ENCODE measurements at regions not wholly inside any gene's neighbourhood (a gene's known extent, or its start where the extent isn't known, plus 50 kb on each side); places are given as distances from the start of the nearest gene placed in this dataset.
"Not testable (repeated sequence)": the region's sequence is repeated elsewhere in the genome, so short reads cannot be mapped to it uniquely, and the experiment has no call there.

- Histone ChIP-seq H3K4me3 (ENCODE audit: low read depth in 1 of 2, low read length in 2 of 2) (no peak overlapping the region), H3K27ac (ENCODE audit: low read depth, low read length) (no peak overlapping the region), H3K9me3 (ENCODE audit: low read length) (no peaks in the 10 kb centered on the region), H3K9ac (ENCODE audit: low read length) (no peak overlapping the region), H3K27me3 (ENCODE audit: control insufficient read depth in 1 of 2, insufficient read depth in 2 of 2, low read length in 2 of 2) (no peaks in the 10 kb centered on the region), H3K36me3 (ENCODE audit: insufficient read depth, low read length) (no peaks in the 10 kb centered on the region), H3K4me1 (ENCODE audit: insufficient read depth, low read length) (no peaks in the 10 kb centered on the region)
Measured at GRCh38 chr9:18269561-18269960, 204.4 kb upstream of the ADAMTSL1 start.

- H3K4me1 ChIP-seq (ENCODE audit: insufficient read depth, low read length) = no peaks in the 10 kb centered on the region
- no peaks in the 10 kb centered on the region for H3K36me3 ChIP-seq (ENCODE audit: insufficient read depth, low read length)
- H3K9me3 ChIP-seq (ENCODE audit: low read length) = no peaks in the 10 kb centered on the region
- H3K27ac ChIP-seq (ENCODE audit: low read depth, low read length) = no peak overlapping the region
- H3K4me3 ChIP-seq (ENCODE audit: low read depth in 1 of 2, low read length in 2 of 2) = no peak overlapping the region
- no peak overlapping the region for H3K9ac ChIP-seq (ENCODE audit: low read length)
- H3K27me3 ChIP-seq (ENCODE audit: control insufficient read depth in 1 of 2, insufficient read depth in 2 of 2, low read length in 2 of 2) = no peaks in the 10 kb centered on the region
Measured at GRCh38 chr9:18274693-18275092, 199.3 kb upstream of the ADAMTSL1 start.

DNA sequence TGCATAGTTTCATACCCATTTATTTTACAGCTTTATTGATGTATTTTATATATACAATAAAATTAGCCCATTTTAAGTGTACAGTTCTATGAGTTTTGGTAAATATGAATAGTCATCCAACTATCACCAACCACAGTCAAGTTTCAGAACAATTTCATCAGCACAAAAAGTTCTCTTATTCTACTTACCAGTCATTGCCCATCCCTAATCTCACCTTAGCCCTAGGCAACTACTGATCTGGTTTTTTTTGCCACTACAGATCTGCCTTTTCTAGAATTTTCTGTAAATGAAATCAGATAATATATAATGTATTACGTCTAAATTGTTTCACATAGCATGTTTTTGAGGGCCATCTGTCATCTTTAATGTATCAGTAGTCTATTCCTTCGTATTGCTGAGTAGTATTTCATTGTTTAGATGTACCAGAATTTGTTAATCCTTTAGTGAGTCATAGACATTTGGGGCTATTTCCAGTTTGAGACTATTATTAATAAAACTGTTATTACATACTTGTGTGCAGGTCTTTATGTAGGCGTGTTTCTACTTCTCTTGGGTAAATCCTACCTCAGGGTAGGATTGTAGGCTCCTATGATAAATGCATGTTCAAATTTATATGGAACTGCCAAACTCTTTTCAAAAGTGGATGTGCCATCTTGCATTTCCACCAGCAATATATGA, 198.5 kb upstream of the ADAMTSL1 start:
- Histone ChIP-seq H3K9me3 (ENCODE audit: low read length) (no peaks in the 10 kb centered on the region), H3K27ac (ENCODE audit: low read depth, low read length) (no peak overlapping the region), H3K9ac (ENCODE audit: low read length) (no peak overlapping the region), H3K4me1 (ENCODE audit: insufficient read depth, low read length) (no peaks in the 10 kb centered on the region), H3K4me3 (ENCODE audit: low read depth in 1 of 2, low read length in 2 of 2) (no peak overlapping the region), H3K27me3 (ENCODE audit: control insufficient read depth in 1 of 2, insufficient read depth in 2 of 2, low read length in 2 of 2) (no peaks in the 10 kb centered on the region), H3K36me3 (ENCODE audit: insufficient read depth, low read length) (no peaks in the 10 kb centered on the region)

GRCh38 chr9:18281291-18281690, 192.7 kb upstream of the ADAMTSL1 start:
- Histone ChIP-seq H3K4me1 (ENCODE audit: insufficient read depth, low read length) (no peaks in the 10 kb centered on the region), H3K9ac (ENCODE audit: low read length) (no peak overlapping the region), H3K9me3 (ENCODE audit: low read length) (no peaks in the 10 kb centered on the region), H3K27me3 (ENCODE audit: control insufficient read depth in 1 of 2, insufficient read depth in 2 of 2, low read length in 2 of 2) (no peaks in the 10 kb centered on the region), H3K27ac (ENCODE audit: low read depth, low read length) (no peak overlapping the region), H3K4me3 (ENCODE audit: low read depth in 1 of 2, low read length in 2 of 2) (no peak overlapping the region), H3K36me3 (ENCODE audit: insufficient read depth, low read length) (no peaks in the 10 kb centered on the region)

DNA sequence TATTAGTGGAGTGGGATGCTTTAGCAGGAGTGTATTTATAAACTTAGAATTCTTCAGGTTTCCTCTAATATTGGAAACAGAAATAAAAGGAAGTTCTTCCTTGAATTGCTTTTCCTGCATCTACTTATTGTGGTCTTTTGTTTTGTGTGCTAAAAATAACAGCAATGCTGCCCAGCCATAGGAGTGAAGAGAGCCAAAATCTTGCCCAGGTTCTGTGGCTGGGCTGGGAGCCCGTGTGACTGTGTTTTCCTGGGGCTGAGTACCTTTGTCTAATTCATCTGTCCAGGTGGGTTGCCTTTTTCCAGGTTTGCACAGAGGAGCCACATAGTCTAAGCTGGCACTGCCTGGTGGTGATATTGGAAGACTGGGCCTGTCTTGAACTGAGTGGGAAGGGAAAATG, 179.7 kb upstream of the ADAMTSL1 start:
- H3K36me3 ChIP-seq (ENCODE audit: insufficient read depth, low read length) = no peaks in the 10 kb centered on the region
- no peak overlapping the region for H3K4me3 ChIP-seq (ENCODE audit: low read depth in 1 of 2, low read length in 2 of 2)
- H3K9me3 ChIP-seq (ENCODE audit: low read length) = no peaks in the 10 kb centered on the region
- no peak overlapping the region for H3K27ac ChIP-seq (ENCODE audit: low read depth, low read length)
- H3K9ac ChIP-seq (ENCODE audit: low read length) = no peak overlapping the region
- H3K27me3 ChIP-seq (ENCODE audit: control insufficient read depth in 1 of 2, insufficient read depth in 2 of 2, low read length in 2 of 2) = no peaks in the 10 kb centered on the region
- H3K4me1 ChIP-seq (ENCODE audit: insufficient read depth, low read length) = no peaks in the 10 kb centered on the region

DNA sequence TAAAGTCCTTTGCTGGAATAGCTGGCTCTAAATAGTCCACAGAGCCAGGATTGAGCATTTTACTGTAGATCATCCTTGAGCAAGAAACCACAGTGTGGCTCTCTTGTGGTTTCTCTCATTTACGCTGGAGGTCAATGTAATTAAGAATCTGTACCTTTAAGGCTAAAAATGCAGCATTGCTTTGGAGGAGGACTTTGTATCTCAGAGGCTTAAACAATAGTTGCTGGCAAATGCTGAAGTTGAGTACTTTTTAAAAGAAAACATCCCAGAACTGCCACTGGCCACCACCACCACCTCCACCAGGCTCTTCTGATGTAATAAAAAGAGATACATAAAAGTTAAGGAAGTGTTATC, 177.3 kb upstream of the ADAMTSL1 start:
- no peak overlapping the region for H3K4me3 ChIP-seq (ENCODE audit: low read depth in 1 of 2, low read length in 2 of 2)
- no peaks in the 10 kb centered on the region for H3K4me1 ChIP-seq (ENCODE audit: insufficient read depth, low read length)
- H3K27me3 ChIP-seq (ENCODE audit: control insufficient read depth in 1 of 2, insufficient read depth in 2 of 2, low read length in 2 of 2) = no peaks in the 10 kb centered on the region
- H3K9me3 ChIP-seq (ENCODE audit: low read length) = no peaks in the 10 kb centered on the region
- H3K9ac ChIP-seq (ENCODE audit: low read length) = no peak overlapping the region
- no peak overlapping the region for H3K27ac ChIP-seq (ENCODE audit: low read depth, low read length)
- H3K36me3 ChIP-seq (ENCODE audit: insufficient read depth, low read length) = no peaks in the 10 kb centered on the region

GRCh38 chr9:18297056-18297841, 176.7 kb upstream of the ADAMTSL1 start:
- Histone ChIP-seq H3K9me3 (ENCODE audit: low read length) (no peaks in the 10 kb centered on the region), H3K9ac (ENCODE audit: low read length) (no peak overlapping the region), H3K27me3 (ENCODE audit: control insufficient read depth in 1 of 2, insufficient read depth in 2 of 2, low read length in 2 of 2) (no peaks in the 10 kb centered on the region), H3K4me3 (ENCODE audit: low read depth in 1 of 2, low read length in 2 of 2) (no peak overlapping the region), H3K36me3 (ENCODE audit: insufficient read depth, low read length) (no peaks in the 10 kb centered on the region), H3K27ac (ENCODE audit: low read depth, low read length) (no peak overlapping the region), H3K4me1 (ENCODE audit: insufficient read depth, low read length) (no peaks in the 10 kb centered on the region)

DNA sequence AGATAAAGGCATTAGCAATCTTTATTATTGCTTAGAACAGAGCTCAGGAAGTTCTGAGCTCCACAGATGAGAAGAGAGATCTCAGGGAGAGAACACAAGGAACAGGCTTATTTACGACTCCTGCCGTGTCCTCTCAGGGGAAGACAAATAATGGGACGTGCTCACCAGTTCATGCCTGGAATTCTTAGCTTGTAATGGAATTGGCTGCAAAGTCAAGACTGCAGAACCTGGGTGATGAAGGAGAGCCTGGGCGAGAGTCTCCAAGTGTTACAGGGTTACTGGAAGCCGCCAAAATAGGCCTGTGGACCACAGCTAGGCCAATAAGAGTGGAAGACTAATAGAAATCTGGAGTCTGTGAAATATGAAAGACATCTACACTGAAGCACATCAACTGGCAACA, 174.5 kb upstream of the ADAMTSL1 start:
- Histone ChIP-seq H3K36me3 (ENCODE audit: insufficient read depth, low read length) (no peaks in the 10 kb centered on the region), H3K9me3 (ENCODE audit: low read length) (no peaks in the 10 kb centered on the region), H3K27me3 (ENCODE audit: control insufficient read depth in 1 of 2, insufficient read depth in 2 of 2, low read length in 2 of 2) (no peaks in the 10 kb centered on the region), H3K9ac (ENCODE audit: low read length) (no peak overlapping the region), H3K27ac (ENCODE audit: low read depth, low read length) (no peak overlapping the region), H3K4me1 (ENCODE audit: insufficient read depth, low read length) (no peaks in the 10 kb centered on the region), H3K4me3 (ENCODE audit: low read depth in 1 of 2, low read length in 2 of 2) (no peak overlapping the region)

- H3K27me3 ChIP-seq (ENCODE audit: control insufficient read depth in 1 of 2, insufficient read depth in 2 of 2, low read length in 2 of 2); H3K9me3 ChIP-seq (ENCODE audit: low read length); H3K4me3 ChIP-seq (ENCODE audit: low read depth in 1 of 2, low read length in 2 of 2); H3K4me1 ChIP-seq (ENCODE audit: insufficient read depth, low read length); H3K27ac ChIP-seq (ENCODE audit: low read depth, low read length); H3K36me3 ChIP-seq (ENCODE audit: insufficient read depth, low read length); H3K9ac ChIP-seq (ENCODE audit: low read length): not testable (repeated sequence)
Measured at GRCh38 chr9:18305167-18305806, 168.7 kb upstream of the ADAMTSL1 start.

DNA sequence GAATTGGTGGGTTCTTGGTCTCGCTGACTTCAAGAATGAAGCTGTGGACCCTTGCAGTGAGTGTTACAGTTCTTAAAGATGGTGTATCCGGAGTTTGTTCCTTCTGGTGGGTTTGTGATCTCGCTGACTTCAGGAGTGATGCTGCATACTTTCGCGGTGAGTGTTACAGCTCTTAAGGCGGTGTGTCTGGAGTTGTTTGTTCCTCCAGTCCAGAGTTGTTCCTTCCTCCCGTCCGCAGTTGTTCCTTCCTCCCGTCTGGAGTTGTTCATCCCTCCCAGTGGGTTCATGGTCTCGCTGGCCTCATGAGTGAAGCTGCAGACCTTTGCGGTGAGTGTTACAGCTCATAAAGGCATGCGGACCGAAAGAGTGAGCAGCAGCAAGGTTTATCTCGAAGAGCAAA, 159.6 kb upstream of the ADAMTSL1 start:
- H3K4me1 ChIP-seq (ENCODE audit: insufficient read depth, low read length) = no peaks in the 10 kb centered on the region
- H3K4me3 ChIP-seq (ENCODE audit: low read depth in 1 of 2, low read length in 2 of 2) = no peak overlapping the region
- H3K9ac ChIP-seq (ENCODE audit: low read length) = no peak overlapping the region
- no peaks in the 10 kb centered on the region for H3K36me3 ChIP-seq (ENCODE audit: insufficient read depth, low read length)
- no peak overlapping the region for H3K27ac ChIP-seq (ENCODE audit: low read depth, low read length)
- H3K27me3 ChIP-seq (ENCODE audit: control insufficient read depth in 1 of 2, insufficient read depth in 2 of 2, low read length in 2 of 2) = no peaks in the 10 kb centered on the region
- H3K9me3 ChIP-seq (ENCODE audit: low read length) = no peaks in the 10 kb centered on the region

DNA sequence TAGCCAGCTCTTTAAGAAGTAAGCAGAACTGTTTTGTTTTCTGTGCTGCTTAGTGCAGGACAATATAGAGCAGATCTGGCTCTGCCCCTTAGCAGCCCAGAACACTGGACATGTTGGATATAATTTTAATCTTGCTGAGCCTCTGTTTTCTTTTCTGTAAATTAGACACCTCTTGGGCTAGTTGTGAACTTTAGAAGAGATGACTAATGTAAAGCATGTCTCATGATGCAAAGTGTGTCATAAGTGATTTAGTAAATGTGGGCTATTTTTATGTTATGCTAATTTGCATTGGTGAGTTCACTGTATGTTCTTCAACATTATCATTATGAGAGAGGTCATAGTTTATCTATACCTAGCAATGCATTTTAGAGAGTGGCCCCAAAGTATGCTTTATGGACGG, 156.1 kb upstream of the ADAMTSL1 start:
- Histone ChIP-seq H3K9me3 (ENCODE audit: low read length) (no peaks in the 10 kb centered on the region), H3K27ac (ENCODE audit: low read depth, low read length) (no peak overlapping the region), H3K36me3 (ENCODE audit: insufficient read depth, low read length) (no peaks in the 10 kb centered on the region), H3K4me1 (ENCODE audit: insufficient read depth, low read length) (no peaks in the 10 kb centered on the region), H3K27me3 (ENCODE audit: control insufficient read depth in 1 of 2, insufficient read depth in 2 of 2, low read length in 2 of 2) (no peaks in the 10 kb centered on the region), H3K4me3 (ENCODE audit: low read depth in 1 of 2, low read length in 2 of 2) (no peak overlapping the region), H3K9ac (ENCODE audit: low read length) (no peak overlapping the region)

Data from muscle layer of colon (tissue), 2 donors.